ENCODE measurements at regions not wholly inside any gene's neighbourhood (a gene's known extent, or its start where the extent isn't known, plus 50 kb on each side); places are given as distances from the start of the nearest gene placed in this dataset.

DNA sequence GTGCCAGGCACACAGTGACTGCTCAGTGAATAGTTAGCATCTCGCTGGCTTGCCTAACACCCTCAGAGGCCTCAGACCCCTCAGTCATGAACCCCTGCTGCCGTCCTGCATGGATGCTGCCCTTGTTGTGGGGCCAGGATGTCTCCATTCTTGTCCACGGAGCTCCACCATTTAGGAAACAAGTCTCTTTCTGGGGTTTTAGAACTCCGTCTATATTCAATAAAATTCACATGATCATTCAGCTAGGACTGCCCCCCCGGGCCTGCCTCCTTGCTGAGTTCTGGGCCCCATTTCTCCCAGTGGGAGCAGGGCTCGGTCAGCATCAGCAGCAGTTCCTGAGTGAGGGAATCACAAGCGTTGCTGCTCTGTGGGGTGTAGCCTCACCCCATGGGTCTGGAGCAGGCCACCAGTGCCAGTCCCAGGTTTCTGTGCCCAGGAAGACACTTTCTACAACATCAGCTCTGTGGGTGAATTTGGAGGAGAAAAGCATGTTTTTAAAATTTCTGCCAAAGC is 134.1 kb downstream of the RHOU start:
- TF ChIP-seq, protein P1, sequence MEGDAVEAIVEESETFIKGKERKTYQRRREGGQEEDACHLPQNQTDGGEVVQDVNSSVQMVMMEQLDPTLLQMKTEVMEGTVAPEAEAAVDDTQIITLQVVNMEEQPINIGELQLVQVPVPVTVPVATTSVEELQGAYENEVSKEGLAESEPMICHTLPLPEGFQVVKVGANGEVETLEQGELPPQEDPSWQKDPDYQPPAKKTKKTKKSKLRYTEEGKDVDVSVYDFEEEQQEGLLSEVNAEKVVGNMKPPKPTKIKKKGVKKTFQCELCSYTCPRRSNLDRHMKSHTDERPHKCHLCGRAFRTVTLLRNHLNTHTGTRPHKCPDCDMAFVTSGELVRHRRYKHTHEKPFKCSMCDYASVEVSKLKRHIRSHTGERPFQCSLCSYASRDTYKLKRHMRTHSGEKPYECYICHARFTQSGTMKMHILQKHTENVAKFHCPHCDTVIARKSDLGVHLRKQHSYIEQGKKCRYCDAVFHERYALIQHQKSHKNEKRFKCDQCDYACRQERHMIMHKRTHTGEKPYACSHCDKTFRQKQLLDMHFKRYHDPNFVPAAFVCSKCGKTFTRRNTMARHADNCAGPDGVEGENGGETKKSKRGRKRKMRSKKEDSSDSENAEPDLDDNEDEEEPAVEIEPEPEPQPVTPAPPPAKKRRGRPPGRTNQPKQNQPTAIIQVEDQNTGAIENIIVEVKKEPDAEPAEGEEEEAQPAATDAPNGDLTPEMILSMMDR (IDR thresholded peaks at IDR 0.05; ENCODE audit: extremely low read depth, missing control alignments) = no peak
- no peak for DNase-seq (ENCODE audit: low spot score)

DNA sequence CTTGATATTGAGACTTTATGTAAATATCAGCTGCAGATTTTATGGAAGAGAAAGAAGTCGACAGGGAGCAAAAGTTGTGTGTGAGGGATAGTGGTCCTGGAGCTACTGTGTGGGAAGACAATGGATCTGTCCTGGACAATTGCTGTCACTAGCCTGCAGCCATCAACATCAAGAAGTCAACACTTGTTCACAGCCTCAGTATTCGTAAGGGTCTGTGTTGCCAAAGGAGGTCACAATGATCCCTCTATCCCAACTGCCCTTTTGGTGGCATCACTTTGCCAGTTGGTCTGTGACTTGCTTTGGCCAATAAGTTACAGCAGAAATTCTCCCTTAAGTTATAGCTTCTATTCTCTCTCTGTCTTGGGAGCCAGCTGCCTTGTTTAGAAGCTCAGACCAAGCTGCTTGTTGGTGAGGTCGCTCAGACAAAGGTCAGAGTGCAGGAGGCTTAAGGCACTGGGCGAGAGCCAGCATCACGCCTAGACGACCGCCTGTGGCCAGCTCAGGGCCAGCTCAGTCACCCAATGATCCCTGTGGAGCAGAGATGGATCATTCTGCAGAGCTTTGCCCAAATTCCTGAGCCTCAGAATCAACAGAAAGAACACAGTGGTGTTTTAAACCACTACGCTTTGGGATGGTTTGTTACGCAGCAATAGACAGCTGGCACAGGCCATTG is 134.9 kb downstream of the RHOU start:
- TF ChIP-seq, protein P1 (IDR thresholded peaks at IDR 0.05; ENCODE audit: extremely low read depth, missing control alignments) = no peak

DNA sequence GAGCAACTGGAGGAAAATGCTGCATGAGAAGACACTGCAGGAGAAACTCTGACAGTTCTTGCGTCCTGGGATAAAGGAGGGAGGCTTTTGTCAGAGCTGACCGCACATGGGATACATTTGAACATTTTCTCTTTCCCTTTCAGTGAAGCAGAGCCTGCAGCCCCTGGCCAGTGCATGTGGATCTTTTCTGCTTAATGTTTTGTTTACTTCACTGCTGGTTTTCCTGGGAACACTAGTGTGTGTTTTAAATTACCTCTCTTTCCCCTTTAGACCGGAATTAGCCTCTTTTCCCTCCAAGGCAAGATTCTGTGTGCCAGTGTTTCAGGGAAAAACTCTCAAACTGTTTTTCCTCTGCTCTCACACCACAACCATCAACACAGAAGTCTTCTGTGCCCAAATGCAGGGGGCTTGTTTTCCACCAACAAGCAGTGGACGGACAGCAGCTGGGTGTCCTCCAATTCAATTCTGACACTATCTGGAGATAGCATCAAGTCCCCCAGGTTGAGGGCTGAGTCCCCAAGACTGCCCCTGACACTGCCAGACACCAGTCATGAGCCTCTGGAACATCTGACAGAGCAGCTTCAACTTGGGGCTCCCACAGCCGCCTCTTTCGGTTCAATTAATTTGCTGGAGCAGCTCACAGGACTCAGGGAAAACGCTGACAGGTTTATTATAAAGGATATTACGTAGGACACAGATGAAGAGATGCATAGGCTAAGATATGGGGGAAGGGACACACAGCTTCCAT is 136.2 kb downstream of the RHOU start:
- DNase-seq (ENCODE audit: low spot score) = no peak
- TF ChIP-seq, protein P1 (IDR thresholded peaks at IDR 0.05; ENCODE audit: extremely low read depth, missing control alignments) = no peak

More for the DNA sequence above, 134.9 kb downstream of the RHOU start:
- DNase-seq (ENCODE audit: low spot score) = no peak

DNA sequence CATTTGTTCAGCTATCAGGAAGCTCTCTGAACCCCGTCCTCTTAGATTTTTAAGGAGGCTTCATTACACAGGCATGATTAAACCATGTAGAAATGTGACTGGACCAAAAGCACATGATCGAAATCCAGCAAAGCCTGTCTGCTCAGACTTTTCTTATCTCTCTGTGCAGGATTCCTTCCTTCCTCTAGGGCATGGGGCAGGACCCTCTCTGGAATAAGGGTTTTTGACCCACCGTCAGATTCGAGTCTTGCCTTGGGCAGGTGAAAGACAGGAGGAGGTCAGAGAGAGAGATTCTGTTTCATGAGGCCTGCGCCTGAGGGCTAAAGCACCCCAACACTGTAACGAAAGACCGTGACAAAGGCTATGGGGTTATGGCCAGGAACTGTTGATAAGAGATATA is 136.8 kb downstream of the RHOU start:
- DNase-seq (ENCODE audit: low spot score) = no peak
- TF ChIP-seq, protein P1 (IDR thresholded peaks at IDR 0.05; ENCODE audit: extremely low read depth, missing control alignments) = no peak

DNA sequence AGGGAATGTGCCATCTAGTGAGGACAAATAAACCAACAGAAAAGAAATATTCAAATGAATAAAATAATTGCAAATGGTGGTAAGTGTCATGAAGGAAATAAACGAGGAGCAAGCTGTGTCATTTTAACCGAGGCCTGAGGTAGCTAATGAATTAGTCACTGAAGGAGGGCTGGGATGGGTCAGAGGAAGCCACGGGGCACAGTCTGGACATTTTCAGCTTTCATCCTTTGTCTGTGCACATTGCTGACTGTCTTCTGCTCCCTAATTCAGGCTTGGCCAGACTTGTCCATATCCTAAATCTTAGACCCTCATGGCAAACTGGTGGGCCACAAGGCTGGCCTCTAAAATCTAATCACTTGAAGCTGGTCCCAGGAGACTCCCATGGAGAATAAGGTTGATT is 138.4 kb downstream of the RHOU start:
- TF ChIP-seq, protein P1 (IDR thresholded peaks at IDR 0.05; ENCODE audit: extremely low read depth, missing control alignments) = no peak
- DNase-seq (ENCODE audit: low spot score) = no peak

DNA sequence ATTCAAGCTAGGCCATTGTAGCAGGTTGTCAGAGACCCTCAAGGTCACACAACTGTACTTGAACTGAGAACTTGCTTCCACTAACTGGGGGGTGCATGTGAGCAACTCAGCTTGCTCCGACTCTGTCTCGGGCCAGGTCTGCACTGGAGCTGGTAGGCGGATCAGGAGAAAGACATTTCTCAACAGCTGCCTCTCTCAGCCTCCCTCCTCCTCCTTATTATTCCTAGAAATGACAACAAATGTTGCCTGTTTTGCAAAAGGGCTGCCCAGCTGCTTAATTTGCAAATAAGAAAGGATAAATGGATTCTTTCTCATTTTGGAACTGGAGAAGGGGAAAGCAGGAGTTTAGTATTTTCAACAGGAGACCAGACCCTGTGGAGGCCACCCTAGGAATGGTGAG is 140.5 kb downstream of the RHOU start:
- DNase-seq (ENCODE audit: low spot score) = no peak
- TF ChIP-seq, protein P1 (IDR thresholded peaks at IDR 0.05; ENCODE audit: extremely low read depth, missing control alignments) = no peak

DNA sequence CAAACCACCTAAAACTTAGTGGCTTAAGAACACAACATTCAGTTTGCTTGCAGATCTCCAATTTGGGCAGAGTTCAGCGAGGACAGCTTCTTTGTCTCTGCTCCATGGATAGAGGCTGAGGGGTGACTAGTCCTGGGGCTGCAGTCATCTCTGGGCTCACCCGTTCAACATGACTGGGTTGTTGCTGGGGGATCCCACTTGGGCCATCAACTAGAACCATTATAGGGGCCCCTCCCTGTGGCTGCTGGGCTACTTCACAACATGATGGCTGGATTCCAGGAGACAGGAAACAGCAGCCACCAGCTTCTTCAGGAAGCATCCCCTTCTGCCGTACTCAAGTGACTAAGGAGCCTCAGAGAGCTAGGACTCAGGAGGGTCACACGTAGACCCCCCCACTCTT is 140.9 kb downstream of the RHOU start:
- DNase-seq (ENCODE audit: low spot score) = no peak
- TF ChIP-seq, protein P1 (IDR thresholded peaks at IDR 0.05; ENCODE audit: extremely low read depth, missing control alignments) = no peak

Data from GM20000 (cell line).